Neural cell (in vitro differentiated cells): ENCODE measurements at regions not wholly inside any gene's neighbourhood (a gene's known extent, or its start where the extent isn't known, plus 50 kb on each side); places are given as distances from the start of the nearest gene placed in this dataset.
A peak's percentile ranks its signal among the peaks of the same experiment; 100 is the strongest.

Experiments used
- H2AFZ ChIP-seq: fragments of 200-600, 300-800 bp; sonication (generic), shearing (Covaris generic); 2 replicates; pipeline ENCODE4 v1.6.0; 2014; ENCODE audit warnings: low read depth, mild to moderate bottlenecking, antibody characterized with exemption, low read length, moderate library complexity
- H3F3A ChIP-seq: fragments of 200-600 bp; shearing (Covaris generic); 2 replicates; pipeline ENCODE4 v1.6.1; 2016; ENCODE audit warnings: mild to moderate bottlenecking, moderate library complexity, mixed read lengths, antibody characterized with exemption, low read length; ENCODE audit not compliant: insufficient read depth, poor library complexity, severe bottlenecking
- H3K27ac ChIP-seq: fragments of 200-600, 300-800 bp; sonication (generic), shearing (Covaris generic); 2 replicates; pipeline ENCODE4 v1.5.1; 2014; ENCODE audit warnings: mild to moderate bottlenecking, low read length, moderate library complexity
- H3K27me3 ChIP-seq: fragments of 300-800, 200-600 bp; sonication (generic), shearing (Covaris generic); 2 replicates; pipeline ENCODE4 v1.6.0; 2014; ENCODE audit warnings: mild to moderate bottlenecking, low read depth, low read length, moderate library complexity; ENCODE audit not compliant: insufficient read depth
- H3K36me3 ChIP-seq: fragments of 300-800, 200-600 bp; sonication (generic), shearing (Covaris generic); 2 replicates; pipeline ENCODE4 v1.5.1; 2014; ENCODE audit warnings: mild to moderate bottlenecking, antibody characterized with exemption, low read length, moderate library complexity; ENCODE audit not compliant: insufficient read depth
- H3K4me2 ChIP-seq: fragments of 300-800, 200-600 bp; sonication (generic), shearing (Covaris generic); 2 replicates; pipeline ENCODE4 v1.6.0; 2014; ENCODE audit warnings: mild to moderate bottlenecking, low read length
- H3K4me3 ChIP-seq: fragments of 300-800, 200-600 bp; sonication (generic), shearing (Covaris generic); 2 replicates; pipeline ENCODE4 v1.5.1; 2014; ENCODE audit warnings: mild to moderate bottlenecking, low read length, moderate library complexity
- H3K79me2 ChIP-seq: fragments of 200-600 bp; shearing (Covaris generic); replicated peaks from 2 replicates; pipeline ENCODE4 v1.6.0; 2014; ENCODE audit warnings: mild to moderate bottlenecking, low read length, moderate library complexity; ENCODE audit not compliant: insufficient read depth
- H3K9ac ChIP-seq: fragments of 300-800, 200-600 bp; sonication (generic), shearing (Covaris generic); 2 replicates; pipeline ENCODE4 v1.6.1; 2016; ENCODE audit warnings: mild to moderate bottlenecking, low read length, mixed read lengths
- H3K9me2 ChIP-seq: fragments of 200-600 bp; shearing (Covaris generic); 2 replicates; pipeline ENCODE4 v1.6.1; 2016; ENCODE audit warnings: mild to moderate bottlenecking, low read length, mixed read lengths; ENCODE audit not compliant: insufficient read depth
- H3K9me3 ChIP-seq: fragments of 200-600, 300-800 bp; sonication (generic), shearing (Covaris generic); 2 replicates; pipeline ENCODE4 v1.6.1; 2016; ENCODE audit warnings: mild to moderate bottlenecking, mixed run types, low read length, moderate library complexity, mixed read lengths
- H4K20me1 ChIP-seq: fragments of 200-600 bp; shearing (Covaris generic); 2 replicates; pipeline ENCODE4 v1.6.1; 2016; ENCODE audit warnings: mild to moderate bottlenecking, mixed run types; ENCODE audit not compliant: insufficient read depth
- CTCF ChIP-seq: fragments of 450-650 bp; IDR thresholded peaks from 2 replicates; pipeline ENCODE4 v1.5.1; 2014; ENCODE audit warnings: antibody characterized with exemption, mild to moderate bottlenecking, moderate library complexity; ENCODE audit not compliant: poor library complexity, severe bottlenecking
- EP300 ChIP-seq: fragments of 450-650 bp; conservative IDR thresholded peaks from 2 replicates; pipeline ENCODE4 v1.6.1; 2014; ENCODE audit warnings: antibody characterized with exemption, mild to moderate bottlenecking, moderate library complexity; ENCODE audit not compliant: poor library complexity, severe bottlenecking
- EZH2 ChIP-seq: fragments of 200-600, 300-800 bp; shearing (Covaris generic), sonication (generic); IDR thresholded peaks from 2 replicates; pipeline ENCODE4 v1.6.1; 2014; ENCODE audit warnings: antibody characterized with exemption, low read length, borderline replicate concordance, mild to moderate bottlenecking; ENCODE audit not compliant: insufficient read depth, poor library complexity, severe bottlenecking
- MXI1 ChIP-seq: fragments of 450-650 bp; conservative IDR thresholded peaks from 2 replicates; pipeline ENCODE4 v1.6.1; 2014; ENCODE audit warnings: antibody characterized with exemption, mild to moderate bottlenecking; ENCODE audit not compliant: poor library complexity, severe bottlenecking
- POLR2AphosphoS5 ChIP-seq: IDR thresholded peaks from 2 replicates; pipeline ENCODE4 v1.6.1; 2012
- RAD21 ChIP-seq: fragments of 450-650 bp; conservative IDR thresholded peaks from 2 replicates; pipeline ENCODE4 v1.6.1; 2014; ENCODE audit warnings: antibody characterized with exemption, mild to moderate bottlenecking, moderate library complexity
- REST ChIP-seq: IDR thresholded peaks from 2 replicates; pipeline ENCODE4 v1.6.1; 2012; ENCODE audit warnings: borderline replicate concordance
- SMC3 ChIP-seq: fragments of 450-650 bp; conservative IDR thresholded peaks from 2 replicates; pipeline ENCODE4 v1.6.1; 2014; ENCODE audit warnings: antibody characterized with exemption, mild to moderate bottlenecking, moderate library complexity; ENCODE audit not compliant: poor library complexity
- TAF1 ChIP-seq: IDR thresholded peaks from 2 replicates; pipeline ENCODE4 v1.6.1; 2012; ENCODE audit warnings: low read depth

GRCh38 chr21:17729455-17729854 lies 89.7 kb downstream of the C21orf91 start:
- Histone ChIP-seq H3K27ac (no peak overlapping the region), H3K79me2 (no peaks in the 10 kb centered on the region), H3F3A (no peaks in the 10 kb centered on the region), H3K4me2 (no peak overlapping the region), H4K20me1 (no peaks in the 10 kb centered on the region), H3K9me3 (no peaks in the 10 kb centered on the region), H3K4me3 (no peak overlapping the region), H3K36me3 (no peaks in the 10 kb centered on the region), H3K9ac (no peak overlapping the region), H2AFZ (no peak overlapping the region), H3K27me3 (no peaks in the 10 kb centered on the region), H3K9me2 (no peaks in the 10 kb centered on the region)
- TF ChIP-seq TAF1 (no peak), MXI1 (no peak), RAD21 (no peak), POLR2AphosphoS5 (no peak)

- no peak overlapping the region for H3K27ac ChIP-seq
- H3K27me3 ChIP-seq: no peaks in the 10 kb centered on the region
- H3K4me3 ChIP-seq: no peak overlapping the region
- no peaks in the 10 kb centered on the region for H3K79me2 ChIP-seq
- H2AFZ ChIP-seq: no peak overlapping the region
- H3K9me2 ChIP-seq: no peaks in the 10 kb centered on the region
- H3K9ac ChIP-seq: no peak overlapping the region
- TF ChIP-seq RAD21 (no peak), MXI1 (no peak), CTCF (no peak), TAF1 (no peak), POLR2AphosphoS5 (no peak), EZH2 (no peak)
- no peaks in the 10 kb centered on the region for H3F3A ChIP-seq
- no peaks in the 10 kb centered on the region for H3K9me3 ChIP-seq
- H3K4me2 ChIP-seq: no peak overlapping the region
- H4K20me1 ChIP-seq: no peaks in the 10 kb centered on the region
- no peaks in the 10 kb centered on the region for H3K36me3 ChIP-seq
These were observed 91.8 kb downstream of the C21orf91 start for GRCh38 chr21:17727361-17727760.

GRCh38 chr21:17726047-17726829 lies 92.9 kb downstream of the C21orf91 start:
- no peak overlapping the region for H3K4me2 ChIP-seq
- no peak overlapping the region for H3K4me3 ChIP-seq
- H3K36me3 ChIP-seq: no peaks in the 10 kb centered on the region
- H3F3A ChIP-seq: no peaks in the 10 kb centered on the region
- H3K27ac ChIP-seq: peak overlapping the region; percentile 29
- TF ChIP-seq REST (no peak), TAF1 (no peak), MXI1 (no peak), POLR2AphosphoS5 (no peak), EZH2 (no peak), RAD21 (no peak), CTCF (no peak), EP300 (no peak), SMC3 (no peak)
- H3K9me3 ChIP-seq: no peaks in the 10 kb centered on the region
- no peaks in the 10 kb centered on the region for H3K9me2 ChIP-seq
- H4K20me1 ChIP-seq: no peaks in the 10 kb centered on the region
- H3K9ac ChIP-seq: no peak overlapping the region
- H2AFZ ChIP-seq: no peak overlapping the region
- H3K27me3 ChIP-seq: no peaks in the 10 kb centered on the region
- no peaks in the 10 kb centered on the region for H3K79me2 ChIP-seq
